Lower leg skin (tissue), 3 donors: ENCODE measurements at regions not wholly inside any gene's neighbourhood (a gene's known extent, or its start where the extent isn't known, plus 50 kb on each side); places are given as distances from the start of the nearest gene placed in this dataset.

Experiments used
- CTCF ChIP-seq, 3 donors: fragments of 450-650 bp; IDR thresholded peaks; one replicate each; pipeline ENCODE4 v1.5.1; 2016; ENCODE audit warnings: antibody characterized with exemption in 3 of 3, mild to moderate bottlenecking in 3 of 3, moderate library complexity in 2 of 3
- POLR2A ChIP-seq, 2 donors: fragments of 450-650 bp; IDR thresholded peaks; one replicate each; pipeline ENCODE4 v1.6.1; 2016 to 2017; ENCODE audit warnings: antibody characterized with exemption in 2 of 2, mild to moderate bottlenecking in 1 of 2, moderate library complexity in 1 of 2

- TF ChIP-seq CTCF (IDR thresholded peaks at IDR 0.05) (no peak), POLR2A (IDR thresholded peaks at IDR 0.05) (no peak)
These were observed 230.7 kb downstream of the MAF start for GRCh38 chr16:79369796-79370195.
